MCF 10A (cell line): ENCODE measurements at regions not wholly inside any gene's neighbourhood (a gene's known extent, or its start where the extent isn't known, plus 50 kb on each side); places are given as distances from the start of the nearest gene placed in this dataset.

Experiments
- BruUV-seq: library from RNA; stranded (reverse); fragments of 400-500 nt; replicated peaks from 2 replicates; lab custom pipeline; 2021; lab: Mats Ljungman, UMichigan
- CTCF ChIA-PET: fragments of 300-600 bp; sonication (Branson Sonifier 250); formaldehyde crosslinking; extraction: SDS; loops from one replicate; lab custom pipeline; 2021; ENCODE audit warnings: antibody characterized with exemption, inconsistent platforms; lab: Yijun Ruan, JAX
- POLR2A ChIA-PET: fragments of 300-600, 350-650 bp; sonication (Branson Sonifier 250); formaldehyde crosslinking; extraction: SDS; loops from one replicate; lab custom pipeline; 2020; ENCODE audit warnings: antibody characterized with exemption, inconsistent platforms; lab: Yijun Ruan, JAX
- DNase-seq: peaks from one replicate; pipeline ENCODE4 v3.0.0-alpha.2; 2018; ENCODE audit not compliant: unreplicated experiment
- H3K27ac Mint-ChIP-seq: one replicate; pipeline ENCODE4 v1.8.0; 2022; ENCODE audit warnings: mild to moderate bottlenecking, low read depth, mixed read lengths; ENCODE audit not compliant: unreplicated experiment
- H3K27me3 Mint-ChIP-seq: one replicate; pipeline ENCODE4 v1.8.0; 2022; ENCODE audit warnings: mixed read lengths; ENCODE audit not compliant: insufficient read depth, unreplicated experiment
- H3K36me3 Mint-ChIP-seq: one replicate; pipeline ENCODE4 v1.8.0; 2022; ENCODE audit warnings: mild to moderate bottlenecking, moderate library complexity, mixed read lengths; ENCODE audit not compliant: insufficient read depth, unreplicated experiment
- H3K4me1 Mint-ChIP-seq: one replicate; pipeline ENCODE4 v1.8.0; 2022; ENCODE audit warnings: mixed read lengths; ENCODE audit not compliant: insufficient read depth, unreplicated experiment
- H3K4me3 Mint-ChIP-seq: one replicate; pipeline ENCODE4 v1.8.0; 2022; ENCODE audit warnings: mild to moderate bottlenecking, moderate library complexity, mixed read lengths; ENCODE audit not compliant: unreplicated experiment
- H3K9me3 Mint-ChIP-seq: one replicate; pipeline ENCODE4 v1.8.0; 2022; ENCODE audit warnings: mixed read lengths; ENCODE audit not compliant: unreplicated experiment
- CTCF ChIP-seq: fragments of 200-600 bp; IDR thresholded peaks from one replicate; pipeline ENCODE4 v1.8.0; 2022; ENCODE audit warnings: antibody characterized with exemption, mild to moderate bottlenecking; ENCODE audit not compliant: unreplicated experiment
- intact Hi-C: fragments of 100-400 bp; cut with micrococcal nuclease; formaldehyde crosslinking; loops from 2 replicates; pipeline ENCODE4 v1.14.1; 2022

DNA sequence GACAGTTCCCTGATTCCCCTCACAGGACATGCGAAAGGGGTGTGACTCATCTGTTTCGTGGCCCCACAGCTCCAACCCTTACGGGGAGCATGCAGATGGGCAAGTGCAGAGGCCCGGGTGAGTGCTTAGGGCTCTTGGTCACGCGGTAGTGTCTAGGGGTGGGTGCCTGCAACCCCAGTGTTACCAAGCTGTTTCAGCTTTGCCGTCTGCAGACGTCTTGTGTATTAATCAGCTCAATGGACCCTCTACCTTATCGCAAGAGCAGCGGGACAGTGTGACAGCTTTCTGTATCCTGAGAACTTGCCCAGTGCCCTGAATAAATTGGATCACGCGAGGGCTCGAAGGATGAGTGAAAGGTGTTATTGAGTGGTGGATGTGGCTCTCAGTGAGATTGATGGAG lies 816.4 kb upstream of the ANO3 start:
- DNase-seq: no peak
- H3K27me3 Mint-ChIP-seq: no peaks in the 10 kb centered on the region
- TF ChIP-seq CTCF: no peak
- CTCF ChIA-PET: no interaction called here
- H3K36me3 Mint-ChIP-seq: no peaks in the 10 kb centered on the region
- no peak overlapping the region for H3K27ac Mint-ChIP-seq
- no peaks in the 10 kb centered on the region for H3K4me1 Mint-ChIP-seq
- intact Hi-C loops: no loop called here
- peaks cover 7% of the 10 kb centered on the region for H3K9me3 Mint-ChIP-seq
- H3K4me3 Mint-ChIP-seq: no peak overlapping the region
- POLR2A ChIA-PET: no interaction called here
- no TSS peak for BruUV-seq

GRCh38 chr11:25520459-25520858 lies 811.5 kb upstream of the ANO3 start:
- no TSS peak for BruUV-seq
- no peak overlapping the region for H3K27ac Mint-ChIP-seq
- no peaks in the 10 kb centered on the region for H3K36me3 Mint-ChIP-seq
- H3K4me3 Mint-ChIP-seq: no peak overlapping the region
- no peaks in the 10 kb centered on the region for H3K4me1 Mint-ChIP-seq
- TF ChIP-seq CTCF: no peak
- H3K9me3 Mint-ChIP-seq: no peaks in the 10 kb centered on the region
- ChIA-PET CTCF (no interaction called here), POLR2A (no interaction called here)
- DNase-seq: no peak
- intact Hi-C loops: no loop called here
- no peaks in the 10 kb centered on the region for H3K27me3 Mint-ChIP-seq

GRCh38 chr11:25527841-25528240 lies 804.1 kb upstream of the ANO3 start:
- Mint-ChIP-seq H3K4me1 (no peaks in the 10 kb centered on the region), H3K36me3 (no peaks in the 10 kb centered on the region), H3K27ac (no peak overlapping the region), H3K9me3 (no peaks in the 10 kb centered on the region), H3K4me3 (no peak overlapping the region), H3K27me3 (no peaks in the 10 kb centered on the region)
- POLR2A ChIA-PET: no interaction called here
- no peak for TF ChIP-seq CTCF
- intact Hi-C loops: no loop called here
- CTCF ChIA-PET: no interaction called here
- DNase-seq: no peak
- BruUV-seq: no TSS peak

- intact Hi-C loops: no loop called here
- H3K9me3 Mint-ChIP-seq: no peaks in the 10 kb centered on the region
- no peaks in the 10 kb centered on the region for H3K36me3 Mint-ChIP-seq
- CTCF ChIA-PET: no interaction called here
- POLR2A ChIA-PET: no interaction called here
- no peak overlapping the region for H3K27ac Mint-ChIP-seq
- no peaks in the 10 kb centered on the region for H3K27me3 Mint-ChIP-seq
- no peak for DNase-seq
- BruUV-seq: no TSS peak
- no peaks in the 10 kb centered on the region for H3K4me1 Mint-ChIP-seq
- TF ChIP-seq CTCF: no peak
- no peak overlapping the region for H3K4me3 Mint-ChIP-seq
Measured at GRCh38 chr11:25529572-25529971, 802.4 kb upstream of the ANO3 start.
